ENCODE measurements at regions not wholly inside any gene's neighbourhood (a gene's known extent, or its start where the extent isn't known, plus 50 kb on each side); places are given as distances from the start of the nearest gene placed in this dataset.

DNA sequence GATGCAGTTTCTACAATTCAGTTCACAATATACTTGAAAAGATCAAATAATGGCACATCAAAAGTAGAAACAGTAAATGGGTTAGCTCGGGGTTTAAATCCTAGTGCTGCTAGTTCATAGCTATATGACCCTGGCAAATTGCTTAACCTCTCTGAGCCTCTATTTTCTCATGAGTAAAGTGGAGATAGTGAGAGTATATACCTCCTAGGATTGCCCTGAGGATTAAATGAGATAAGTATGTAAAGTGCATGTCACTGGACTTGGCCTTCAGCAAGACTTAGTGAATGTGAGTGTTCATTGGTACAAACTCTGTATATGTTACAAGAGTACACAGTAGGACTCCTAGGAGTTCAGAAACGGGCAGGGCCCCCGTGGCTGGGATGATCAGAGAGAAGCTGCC lies 248.3 kb downstream of the DLEU7 start:
- H3K27ac ChIP-seq (ENCODE audit: insufficient read depth, low read length): no peak overlapping the region
- H4K91ac ChIP-seq (ENCODE audit: insufficient read depth, low read depth, low read length): no peak overlapping the region
- no peak overlapping the region for H4K8ac ChIP-seq (ENCODE audit: low read depth in 2 of 2, low read length in 2 of 2)
- H3K4me2 ChIP-seq (ENCODE audit: low read depth, low read length): no peak overlapping the region
- H3K4me1 ChIP-seq (ENCODE audit: control insufficient read depth, insufficient read depth, low read length): peaks cover under 1% of the 10 kb centered on the region
- ChIA-PET POLR2A (ENCODE audit: unreplicated experiment) (no interaction called here), CTCF (no interaction called here)
- WGBS, 2 experiments (ENCODE audit: extremely low coverage in 2 of 2, insufficient read length in 1 of 2): no CpG with 5 or more reads among the region's 3 CpGs
- H3K79me1 ChIP-seq (ENCODE audit: low read depth in 1 of 2, low read length in 2 of 2): no peaks in the 10 kb centered on the region
- H4K5ac ChIP-seq (ENCODE audit: low read depth, low read length): no peak overlapping the region
- BruUV-seq (replicated peaks): no TSS peak
- H3K14ac ChIP-seq (replicated peaks; ENCODE audit: low read depth, low read length): no peak overlapping the region
- no peak overlapping the region for H2AK9ac ChIP-seq (replicated peaks; ENCODE audit: low read depth, low read length, poor library complexity)
- H3K18ac ChIP-seq (ENCODE audit: low read depth, low read length): no peak overlapping the region
- H4K20me1 ChIP-seq (ENCODE audit: insufficient read depth, low read length): no peaks in the 10 kb centered on the region
- in situ Hi-C loops (cut with MboI; ENCODE audit: low sequenced_read_pairs) (no loop called here), intact Hi-C loops (cut with micrococcal nuclease) (no loop called here), dilution Hi-C loops (cut with HindIII; ENCODE audit: low sequenced_read_pairs, unreplicated experiment) (no loop called here)
- no peak overlapping the region for H3K4ac ChIP-seq (ENCODE audit: low read depth, low read length)
- H3K9me3 ChIP-seq (ENCODE audit: control insufficient read depth, insufficient read depth, low read length): peaks cover 2% of the 10 kb centered on the region; the same call in 1 of the 2 replicates
- DNase-seq (no peak), ATAC-seq (ENCODE audit: low read depth) (no peak)
- peaks cover 44% of the 10 kb centered on the region for H3K27me3 ChIP-seq (ENCODE audit: control insufficient read depth, insufficient read depth, low read length)
- no peak overlapping the region for H2BK15ac ChIP-seq (ENCODE audit: low read depth, low read length)
- H2AFZ ChIP-seq (replicated peaks; ENCODE audit: low read length, poor library complexity): no peak overlapping the region
- H2BK20ac ChIP-seq (ENCODE audit: low read depth, low read length): no peak overlapping the region
- no peak overlapping the region for H2BK120ac ChIP-seq (ENCODE audit: low read depth, low read length)
- no peak overlapping the region for H2BK5ac ChIP-seq (ENCODE audit: low read depth, low read length, poor library complexity, severe bottlenecking)
- H3K4me3 ChIP-seq (ENCODE audit: insufficient read depth, low read depth, low read length): no peak overlapping the region
- no peak overlapping the region for H3K9ac ChIP-seq (ENCODE audit: low read depth, low read length)
- no peak overlapping the region for H3K23ac ChIP-seq (ENCODE audit: low read depth, low read length)
- H3K9me1 ChIP-seq (ENCODE audit: insufficient read depth, low read length): no peaks in the 10 kb centered on the region
- no peak overlapping the region for H2AK5ac ChIP-seq (ENCODE audit: low read depth, low read length)
- H3K56ac ChIP-seq (ENCODE audit: extremely low read depth, insufficient read depth, low read length): no peak overlapping the region
- TF ChIP-seq ELK1 (IDR thresholded peaks at IDR 0.05; ENCODE audit: borderline replicate concordance, low read depth, low read length) (no peak), CEBPB (IDR thresholded peaks at IDR 0.05; ENCODE audit: low read depth, low read length) (no peak), RAD21 (IDR thresholded peaks at IDR 0.05; ENCODE audit: low read length) (no peak), BHLHE40 (IDR thresholded peaks at IDR 0.05; ENCODE audit: low read depth, low read length) (no peak), MAFK (IDR thresholded peaks at IDR 0.05; ENCODE audit: low read depth, low read length) (no peak), MAZ (IDR thresholded peaks at IDR 0.05; ENCODE audit: borderline replicate concordance, low read depth, low read length) (no peak), SMC3 (IDR thresholded peaks at IDR 0.05; ENCODE audit: low read depth, low read length) (no peak), MXI1 (IDR thresholded peaks at IDR 0.05; ENCODE audit: borderline replicate concordance, low read depth, low read length) (no peak), RFX5 (IDR thresholded peaks at IDR 0.05; ENCODE audit: low read depth, low read length) (no peak), FOS (IDR thresholded peaks at IDR 0.05; ENCODE audit: low read depth, low read length) (no peak)
- TF ChIP-seq, protein P1, sequence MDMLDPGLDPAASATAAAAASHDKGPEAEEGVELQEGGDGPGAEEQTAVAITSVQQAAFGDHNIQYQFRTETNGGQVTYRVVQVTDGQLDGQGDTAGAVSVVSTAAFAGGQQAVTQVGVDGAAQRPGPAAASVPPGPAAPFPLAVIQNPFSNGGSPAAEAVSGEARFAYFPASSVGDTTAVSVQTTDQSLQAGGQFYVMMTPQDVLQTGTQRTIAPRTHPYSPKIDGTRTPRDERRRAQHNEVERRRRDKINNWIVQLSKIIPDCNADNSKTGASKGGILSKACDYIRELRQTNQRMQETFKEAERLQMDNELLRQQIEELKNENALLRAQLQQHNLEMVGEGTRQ (IDR thresholded peaks at IDR 0.05; ENCODE audit: low read depth, low read length): no peak
- TF ChIP-seq, protein P2, sequence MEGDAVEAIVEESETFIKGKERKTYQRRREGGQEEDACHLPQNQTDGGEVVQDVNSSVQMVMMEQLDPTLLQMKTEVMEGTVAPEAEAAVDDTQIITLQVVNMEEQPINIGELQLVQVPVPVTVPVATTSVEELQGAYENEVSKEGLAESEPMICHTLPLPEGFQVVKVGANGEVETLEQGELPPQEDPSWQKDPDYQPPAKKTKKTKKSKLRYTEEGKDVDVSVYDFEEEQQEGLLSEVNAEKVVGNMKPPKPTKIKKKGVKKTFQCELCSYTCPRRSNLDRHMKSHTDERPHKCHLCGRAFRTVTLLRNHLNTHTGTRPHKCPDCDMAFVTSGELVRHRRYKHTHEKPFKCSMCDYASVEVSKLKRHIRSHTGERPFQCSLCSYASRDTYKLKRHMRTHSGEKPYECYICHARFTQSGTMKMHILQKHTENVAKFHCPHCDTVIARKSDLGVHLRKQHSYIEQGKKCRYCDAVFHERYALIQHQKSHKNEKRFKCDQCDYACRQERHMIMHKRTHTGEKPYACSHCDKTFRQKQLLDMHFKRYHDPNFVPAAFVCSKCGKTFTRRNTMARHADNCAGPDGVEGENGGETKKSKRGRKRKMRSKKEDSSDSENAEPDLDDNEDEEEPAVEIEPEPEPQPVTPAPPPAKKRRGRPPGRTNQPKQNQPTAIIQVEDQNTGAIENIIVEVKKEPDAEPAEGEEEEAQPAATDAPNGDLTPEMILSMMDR (conservative IDR thresholded peaks at IDR 0.05; ENCODE audit: low read depth, low read length): no peak
- H3K36me3 ChIP-seq (ENCODE audit: control insufficient read depth, insufficient read depth, low read length): no peaks in the 10 kb centered on the region
